OCI-LY7 (cell line): ENCODE measurements at regions not wholly inside any gene's neighbourhood (a gene's known extent, or its start where the extent isn't known, plus 50 kb on each side); places are given as distances from the start of the nearest gene placed in this dataset.

Experiments
- BruUV-seq: library from RNA; stranded (reverse); fragments of 400-500 nt; replicated peaks from 2 replicates; lab custom pipeline; 2021; lab: Mats Ljungman, UMichigan
- CTCF ChIA-PET: fragments of 300-600 bp; sonication (Branson Sonifier 250); formaldehyde crosslinking; loops from one replicate; lab custom pipeline; 2022; ENCODE audit warnings: antibody characterized with exemption; ENCODE audit not compliant: unreplicated experiment; lab: Charles Lee
- POLR2A ChIA-PET: fragments of 300-600 bp; sonication (Branson Sonifier 250); formaldehyde crosslinking; loops from one replicate; lab custom pipeline; 2022; ENCODE audit warnings: antibody characterized with exemption; lab: Charles Lee
- DNase-seq: peaks from one replicate; pipeline ENCODE4 v3.0.0-alpha.2; 2015; ENCODE audit warnings: low spot score
- H2AFZ ChIP-seq: fragments of 200-600 bp; sonication (generic), shearing (Covaris generic); 2 replicates; pipeline ENCODE4 v1.6.1; 2014; ENCODE audit warnings: mild to moderate bottlenecking, antibody characterized with exemption, low read length, moderate library complexity
- H3K27ac ChIP-seq: fragments of 200-600 bp; sonication (generic); 2 replicates; pipeline ENCODE4 v1.5.1; 2014; ENCODE audit warnings: mixed run types, low read depth, mild to moderate bottlenecking, moderate library complexity, low read length, inconsistent platforms; ENCODE audit not compliant: poor library complexity, severe bottlenecking
- H3K36me3 ChIP-seq: fragments of 200-600 bp; sonication (generic); 2 replicates; pipeline ENCODE4 v1.6.1; 2014; ENCODE audit warnings: mild to moderate bottlenecking, antibody characterized with exemption, low read length, moderate library complexity, mixed read lengths; ENCODE audit not compliant: insufficient read depth
- H3K4me1 ChIP-seq: fragments of 200-600 bp; sonication (generic); 2 replicates; pipeline ENCODE4 v1.5.1; 2014; ENCODE audit warnings: mild to moderate bottlenecking, low read length; ENCODE audit not compliant: insufficient read depth, poor library complexity, severe bottlenecking
- H3K4me2 ChIP-seq: fragments of 200-600 bp; sonication (generic); 2 replicates; pipeline ENCODE4 v1.6.1; 2014; ENCODE audit warnings: mild to moderate bottlenecking, low read length
- H3K4me3 ChIP-seq: fragments of 200-600 bp; sonication (generic); 2 replicates; pipeline ENCODE4 v1.5.1; 2014; ENCODE audit warnings: mild to moderate bottlenecking, low read depth, low read length; ENCODE audit not compliant: poor library complexity, severe bottlenecking
- H3K79me2 ChIP-seq: fragments of 200-600 bp; sonication (generic); 2 replicates; pipeline ENCODE4 v1.6.1; 2016; ENCODE audit warnings: low read depth, mild to moderate bottlenecking, low read length, moderate library complexity, mixed read lengths; ENCODE audit not compliant: insufficient read depth
- H3K9me2 ChIP-seq: fragments of 200-600 bp; sonication (generic); 2 replicates; pipeline ENCODE4 v1.6.1; 2016; ENCODE audit warnings: mild to moderate bottlenecking, low read length, mixed read lengths; ENCODE audit not compliant: insufficient read depth
- H3K9me3 ChIP-seq: fragments of 200-600 bp; sonication (generic); 2 replicates; pipeline ENCODE4 v1.6.1; 2014; ENCODE audit warnings: mild to moderate bottlenecking, mixed run types, low read length, mixed read lengths
- H4K20me1 ChIP-seq: fragments of 200-600 bp; sonication (generic); 2 replicates; pipeline ENCODE4 v1.6.1; 2014; ENCODE audit warnings: mild to moderate bottlenecking, antibody characterized with exemption, low read length, moderate library complexity, mixed read lengths; ENCODE audit not compliant: insufficient read depth
- CTCF ChIP-seq: fragments of 200-600 bp; sonication (generic); conservative IDR thresholded peaks from 2 replicates; pipeline ENCODE4 v1.5.1; 2014; ENCODE audit warnings: mild to moderate bottlenecking, antibody characterized with exemption, low read length, moderate library complexity, mixed read lengths
- EZH2phosphoT487 ChIP-seq: fragments of 200-600 bp; sonication (generic); IDR thresholded peaks from 2 replicates; pipeline ENCODE4 v1.6.1; 2018; ENCODE audit warnings: low read depth, borderline replicate concordance, mild to moderate bottlenecking, mixed run types, antibody characterized with exemption, low read length, moderate library complexity, mixed read lengths
- intact Hi-C: fragments of 100-400 bp; cut with micrococcal nuclease; formaldehyde crosslinking; loops from one replicate; pipeline ENCODE4 v1.10.0; 2022; ENCODE audit not compliant: unreplicated experiment

- Histone ChIP-seq H3K9me3 (no peaks in the 10 kb centered on the region), H3K9me2 (no peaks in the 10 kb centered on the region), H3K27ac (no peak overlapping the region), H3K4me3 (no peak overlapping the region), H4K20me1 (no peaks in the 10 kb centered on the region), H3K4me2 (no peak overlapping the region), H3K4me1 (no peaks in the 10 kb centered on the region), H2AFZ (no peak overlapping the region), H3K79me2 (no peaks in the 10 kb centered on the region), H3K36me3 (no peaks in the 10 kb centered on the region)
- ChIA-PET POLR2A (interaction anchor here (1.2 kb wide), 1 partner anchor 38 kb away, joined by 3 read pairs; no protein-coding TSS in a partner anchor), CTCF (no interaction called here)
- no peak for DNase-seq
- no peak for TF ChIP-seq CTCF
- TF ChIP-seq EZH2phosphoT487: no peak
- intact Hi-C loops: no loop called here
- no TSS peak for BruUV-seq
Observed at GRCh38 chr9:108588246-108588645, 267.5 kb downstream of the ACTL7B start.

GRCh38 chr9:108586471-108587139, 269.2 kb downstream of the ACTL7B start:
- Histone ChIP-seq H3K27ac (no peak overlapping the region), H3K4me3 (no peak overlapping the region), H3K9me2 (no peaks in the 10 kb centered on the region; the same call in 1 of the 2 replicates), H2AFZ (no peak overlapping the region), H3K4me2 (no peak overlapping the region), H4K20me1 (no peaks in the 10 kb centered on the region), H3K9me3 (no peaks in the 10 kb centered on the region), H3K4me1 (no peaks in the 10 kb centered on the region), H3K36me3 (no peaks in the 10 kb centered on the region), H3K79me2 (no peaks in the 10 kb centered on the region)
- no peak for DNase-seq
- intact Hi-C loops: no loop called here
- ChIA-PET CTCF (no interaction called here), POLR2A (interaction anchor here (0.6 kb wide), 1 partner anchor 1852 kb away, joined by 3 read pairs; no protein-coding TSS in a partner anchor)
- TF ChIP-seq EZH2phosphoT487: no peak
- TF ChIP-seq CTCF: no peak
- no TSS peak for BruUV-seq

GRCh38 chr9:108584860-108585259, 270.9 kb downstream of the ACTL7B start:
- no peak for TF ChIP-seq EZH2phosphoT487
- TF ChIP-seq CTCF: no peak
- Histone ChIP-seq H3K79me2 (no peaks in the 10 kb centered on the region), H4K20me1 (no peaks in the 10 kb centered on the region), H3K36me3 (no peaks in the 10 kb centered on the region), H2AFZ (no peak overlapping the region), H3K9me3 (no peaks in the 10 kb centered on the region), H3K9me2 (no peaks in the 10 kb centered on the region; the same call in 1 of the 2 replicates), H3K4me3 (no peak overlapping the region), H3K27ac (no peak overlapping the region), H3K4me2 (no peak overlapping the region), H3K4me1 (no peaks in the 10 kb centered on the region)
- BruUV-seq: no TSS peak
- intact Hi-C loops: no loop called here
- DNase-seq: no peak
- CTCF ChIA-PET: no interaction called here
- POLR2A ChIA-PET: no interaction called here
